ENCODE measurements at regions not wholly inside any gene's neighbourhood (a gene's known extent, or its start where the extent isn't known, plus 50 kb on each side); places are given as distances from the start of the nearest gene placed in this dataset.

DNA sequence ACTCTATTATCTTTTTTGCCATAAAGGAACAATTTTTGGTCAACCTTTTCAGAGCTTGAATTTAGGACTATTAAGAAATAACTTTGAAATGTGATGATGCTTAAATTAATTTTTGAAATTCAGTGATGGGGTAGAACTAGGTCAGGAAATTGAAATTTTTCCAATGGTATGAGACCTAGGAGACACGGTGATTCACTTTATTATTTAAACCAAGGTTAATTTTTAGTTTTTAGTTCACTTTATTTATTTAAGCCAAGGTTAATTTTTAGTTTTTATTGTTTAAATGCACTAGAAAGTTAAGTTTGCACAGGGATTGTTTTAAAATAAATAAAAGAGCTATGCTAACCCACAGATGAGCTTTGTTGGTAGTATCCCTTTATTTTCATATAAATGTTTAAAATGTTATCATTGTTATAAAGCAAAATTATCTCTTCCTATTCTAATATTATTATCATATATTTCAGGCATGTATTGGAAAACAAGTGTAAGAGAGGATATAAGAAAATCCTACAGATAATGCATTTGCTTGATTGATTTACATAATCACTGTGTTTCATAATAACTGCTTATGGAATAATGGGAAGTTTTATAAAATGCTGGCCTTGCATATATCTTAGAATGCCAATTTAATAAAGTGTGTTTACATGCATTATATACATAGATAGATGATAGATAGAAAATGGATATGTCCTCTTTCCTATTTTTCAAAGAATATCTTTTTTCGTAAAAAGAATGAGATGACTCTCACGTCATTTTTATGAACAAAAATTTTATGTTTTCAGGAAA lies 163.6 kb downstream of the HGF start:
- H3K27me3 ChIP-seq (ENCODE audit: insufficient read depth, low read length, poor library complexity, severe bottlenecking): no peaks in the 10 kb centered on the region
- H3F3A ChIP-seq (ENCODE audit: low read depth): no peaks in the 10 kb centered on the region
- H3K79me2 ChIP-seq (ENCODE audit: insufficient read depth, low read length): no peaks in the 10 kb centered on the region
- no peaks in the 10 kb centered on the region for H3K9me3 ChIP-seq (ENCODE audit: insufficient read depth, low read depth, low read length)
- TF ChIP-seq, protein P1, sequence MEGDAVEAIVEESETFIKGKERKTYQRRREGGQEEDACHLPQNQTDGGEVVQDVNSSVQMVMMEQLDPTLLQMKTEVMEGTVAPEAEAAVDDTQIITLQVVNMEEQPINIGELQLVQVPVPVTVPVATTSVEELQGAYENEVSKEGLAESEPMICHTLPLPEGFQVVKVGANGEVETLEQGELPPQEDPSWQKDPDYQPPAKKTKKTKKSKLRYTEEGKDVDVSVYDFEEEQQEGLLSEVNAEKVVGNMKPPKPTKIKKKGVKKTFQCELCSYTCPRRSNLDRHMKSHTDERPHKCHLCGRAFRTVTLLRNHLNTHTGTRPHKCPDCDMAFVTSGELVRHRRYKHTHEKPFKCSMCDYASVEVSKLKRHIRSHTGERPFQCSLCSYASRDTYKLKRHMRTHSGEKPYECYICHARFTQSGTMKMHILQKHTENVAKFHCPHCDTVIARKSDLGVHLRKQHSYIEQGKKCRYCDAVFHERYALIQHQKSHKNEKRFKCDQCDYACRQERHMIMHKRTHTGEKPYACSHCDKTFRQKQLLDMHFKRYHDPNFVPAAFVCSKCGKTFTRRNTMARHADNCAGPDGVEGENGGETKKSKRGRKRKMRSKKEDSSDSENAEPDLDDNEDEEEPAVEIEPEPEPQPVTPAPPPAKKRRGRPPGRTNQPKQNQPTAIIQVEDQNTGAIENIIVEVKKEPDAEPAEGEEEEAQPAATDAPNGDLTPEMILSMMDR (conservative IDR thresholded peaks at IDR 0.05; ENCODE audit: low read length): no peak
- no peak for TF ChIP-seq EZH2phosphoT487 (IDR thresholded peaks at IDR 0.05; ENCODE audit: borderline replicate concordance)
- no peaks in the 10 kb centered on the region for H3K9me2 ChIP-seq (replicated peaks; ENCODE audit: low read depth, low read length)
- H3K9ac ChIP-seq (ENCODE audit: low read depth, low read length, poor library complexity, severe bottlenecking): no peak overlapping the region
- no peak overlapping the region for H3K4me2 ChIP-seq (ENCODE audit: low read depth, low read length, poor library complexity, severe bottlenecking)
- no peak overlapping the region for H3K4me3 ChIP-seq (ENCODE audit: low read length, poor library complexity, severe bottlenecking)
- no peak overlapping the region for H2AFZ ChIP-seq (ENCODE audit: low read length)
- H4K20me1 ChIP-seq (ENCODE audit: insufficient read depth, low read length, poor library complexity, severe bottlenecking): no peaks in the 10 kb centered on the region
- no peaks in the 10 kb centered on the region for H3K4me1 ChIP-seq (ENCODE audit: insufficient read depth, low read length, poor library complexity, severe bottlenecking)
- H3K36me3 ChIP-seq (ENCODE audit: insufficient read depth, low read length): no peaks in the 10 kb centered on the region

DNA sequence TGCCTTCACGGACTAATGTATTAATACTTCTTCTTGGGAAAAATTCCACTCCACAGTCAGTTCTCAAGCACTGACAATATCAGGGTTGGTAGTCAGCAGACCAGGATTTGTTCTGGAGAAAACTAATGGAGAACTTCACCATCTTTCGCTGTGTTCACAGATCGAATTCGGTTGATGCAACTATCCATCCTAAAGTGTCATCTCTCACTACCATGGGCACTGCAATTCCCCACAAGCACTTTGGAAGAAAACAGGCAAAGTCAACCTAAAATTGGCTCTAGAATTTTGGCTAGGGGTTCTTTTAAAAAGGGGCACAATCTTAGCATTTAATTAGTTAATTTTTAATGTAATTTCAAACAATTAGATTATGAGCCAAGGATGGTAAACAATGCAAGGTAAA lies 164.4 kb downstream of the HGF start:
- H3K9me2 ChIP-seq (replicated peaks; ENCODE audit: low read depth, low read length): no peaks in the 10 kb centered on the region
- no peaks in the 10 kb centered on the region for H3K4me1 ChIP-seq (ENCODE audit: insufficient read depth, low read length, poor library complexity, severe bottlenecking)
- no peaks in the 10 kb centered on the region for H4K20me1 ChIP-seq (ENCODE audit: insufficient read depth, low read length, poor library complexity, severe bottlenecking)
- H3K4me2 ChIP-seq (ENCODE audit: low read depth, low read length, poor library complexity, severe bottlenecking): no peak overlapping the region
- H3K27me3 ChIP-seq (ENCODE audit: insufficient read depth, low read length, poor library complexity, severe bottlenecking): no peaks in the 10 kb centered on the region
- H3K9me3 ChIP-seq (ENCODE audit: insufficient read depth, low read depth, low read length): no peaks in the 10 kb centered on the region
- no peaks in the 10 kb centered on the region for H3F3A ChIP-seq (ENCODE audit: low read depth)
- H2AFZ ChIP-seq (ENCODE audit: low read length): no peak overlapping the region
- no peak overlapping the region for H3K9ac ChIP-seq (ENCODE audit: low read depth, low read length, poor library complexity, severe bottlenecking)
- no peak overlapping the region for H3K4me3 ChIP-seq (ENCODE audit: low read length, poor library complexity, severe bottlenecking)
- H3K79me2 ChIP-seq (ENCODE audit: insufficient read depth, low read length): no peaks in the 10 kb centered on the region
- TF ChIP-seq, protein P1 (conservative IDR thresholded peaks at IDR 0.05; ENCODE audit: low read length): no peak
- TF ChIP-seq EZH2phosphoT487 (IDR thresholded peaks at IDR 0.05; ENCODE audit: borderline replicate concordance): no peak
- no peaks in the 10 kb centered on the region for H3K36me3 ChIP-seq (ENCODE audit: insufficient read depth, low read length)

- Histone ChIP-seq H4K20me1 (ENCODE audit: insufficient read depth, low read length, poor library complexity, severe bottlenecking) (no peaks in the 10 kb centered on the region), H3K9me3 (ENCODE audit: insufficient read depth, low read depth, low read length) (no peaks in the 10 kb centered on the region), H3K4me1 (ENCODE audit: insufficient read depth, low read length, poor library complexity, severe bottlenecking) (no peaks in the 10 kb centered on the region), H2AFZ (ENCODE audit: low read length) (no peak overlapping the region), H3K4me2 (ENCODE audit: low read depth, low read length, poor library complexity, severe bottlenecking) (no peak overlapping the region), H3F3A (ENCODE audit: low read depth) (no peaks in the 10 kb centered on the region), H3K9ac (ENCODE audit: low read depth, low read length, poor library complexity, severe bottlenecking) (no peak overlapping the region), H3K79me2 (ENCODE audit: insufficient read depth, low read length) (no peaks in the 10 kb centered on the region), H3K36me3 (ENCODE audit: insufficient read depth, low read length) (no peaks in the 10 kb centered on the region), H3K27me3 (ENCODE audit: insufficient read depth, low read length, poor library complexity, severe bottlenecking) (no peaks in the 10 kb centered on the region), H3K4me3 (ENCODE audit: low read length, poor library complexity, severe bottlenecking) (no peak overlapping the region), H3K9me2 (replicated peaks; ENCODE audit: low read depth, low read length) (no peaks in the 10 kb centered on the region)
- TF ChIP-seq, protein P1 (conservative IDR thresholded peaks at IDR 0.05; ENCODE audit: low read length): no peak
- no peak for TF ChIP-seq EZH2phosphoT487 (IDR thresholded peaks at IDR 0.05; ENCODE audit: borderline replicate concordance)
Observed at GRCh38 chr7:81604808-81605174, 165.1 kb downstream of the HGF start.
